ENCODE measurements at regions not wholly inside any gene's neighbourhood (a gene's known extent, or its start where the extent isn't known, plus 50 kb on each side); places are given as distances from the start of the nearest gene placed in this dataset.

GRCh38 chr2:120401275-120402066, 55.5 kb downstream of the INHBB start:
- FAIRE-seq (no peak), DNase-seq (ENCODE audit: insufficient read length, low spot score) (no peak)
- TF ChIP-seq SPI1 (IDR thresholded peaks at IDR 0.05; ENCODE audit: low read depth, low read length) (no peak), POLR2AphosphoS5 (IDR thresholded peaks at IDR 0.05; ENCODE audit: low read depth, low read length) (no peak), TAF1 (IDR thresholded peaks at IDR 0.05; ENCODE audit: low read depth, low read length) (no peak), PAX5 (IDR thresholded peaks at IDR 0.05; ENCODE audit: insufficient read depth, low read length, severe bottlenecking) (no peak), POLR2A (IDR thresholded peaks at IDR 0.05; ENCODE audit: low read depth, low read length) (no peak), POU2F2 (IDR thresholded peaks at IDR 0.05; ENCODE audit: low read depth, low read length) (no peak)

GRCh38 chr2:120402067-120402433, 56.1 kb downstream of the INHBB start:
- no peak for FAIRE-seq
- no peak for DNase-seq (ENCODE audit: insufficient read length, low spot score)
- TF ChIP-seq PAX5 (IDR thresholded peaks at IDR 0.05; ENCODE audit: insufficient read depth, low read length, severe bottlenecking) (no peak), POLR2A (IDR thresholded peaks at IDR 0.05; ENCODE audit: low read depth, low read length) (no peak), SPI1 (IDR thresholded peaks at IDR 0.05; ENCODE audit: low read depth, low read length) (no peak), POLR2AphosphoS5 (IDR thresholded peaks at IDR 0.05; ENCODE audit: low read depth, low read length) (no peak)

- TF ChIP-seq POU2F2 (IDR thresholded peaks at IDR 0.05; ENCODE audit: low read depth, low read length) (no peak), POLR2AphosphoS5 (IDR thresholded peaks at IDR 0.05; ENCODE audit: low read depth, low read length) (no peak), POLR2A (IDR thresholded peaks at IDR 0.05; ENCODE audit: low read depth, low read length) (no peak), PAX5 (IDR thresholded peaks at IDR 0.05; ENCODE audit: insufficient read depth, low read length, severe bottlenecking) (no peak), TAF1 (IDR thresholded peaks at IDR 0.05; ENCODE audit: low read depth, low read length) (no peak), SPI1 (IDR thresholded peaks at IDR 0.05; ENCODE audit: low read depth, low read length) (no peak)
- no peak for FAIRE-seq
- DNase-seq (ENCODE audit: insufficient read length, low spot score) = no peak
Observed at GRCh38 chr2:120402508-120402907, 56.6 kb downstream of the INHBB start.

GRCh38 chr2:120403261-120403660, 57.3 kb downstream of the INHBB start:
- no peak for TF ChIP-seq TAF1 (IDR thresholded peaks at IDR 0.05; ENCODE audit: low read depth, low read length)
- no peak for TF ChIP-seq POLR2AphosphoS5 (IDR thresholded peaks at IDR 0.05; ENCODE audit: low read depth, low read length)
- TF ChIP-seq POU2F2 (IDR thresholded peaks at IDR 0.05; ENCODE audit: low read depth, low read length) = no peak
- no peak for TF ChIP-seq SPI1 (IDR thresholded peaks at IDR 0.05; ENCODE audit: low read depth, low read length)
- no peak for TF ChIP-seq PAX5 (IDR thresholded peaks at IDR 0.05; ENCODE audit: insufficient read depth, low read length, severe bottlenecking)
- TF ChIP-seq POLR2A (IDR thresholded peaks at IDR 0.05; ENCODE audit: low read depth, low read length) = no peak
- DNase-seq (ENCODE audit: insufficient read length, low spot score) = no peak
- no peak for FAIRE-seq

- FAIRE-seq (no peak), DNase-seq (ENCODE audit: insufficient read length, low spot score) (no peak)
- TF ChIP-seq PAX5 (IDR thresholded peaks at IDR 0.05; ENCODE audit: insufficient read depth, low read length, severe bottlenecking) = no peak
- no peak for TF ChIP-seq SPI1 (IDR thresholded peaks at IDR 0.05; ENCODE audit: low read depth, low read length)
- no peak for TF ChIP-seq TAF1 (IDR thresholded peaks at IDR 0.05; ENCODE audit: low read depth, low read length)
- no peak for TF ChIP-seq POLR2AphosphoS5 (IDR thresholded peaks at IDR 0.05; ENCODE audit: low read depth, low read length)
Observed at GRCh38 chr2:120403676-120404075, 57.7 kb downstream of the INHBB start.

- FAIRE-seq (no peak), DNase-seq (ENCODE audit: insufficient read length, low spot score) (no peak)
- TF ChIP-seq TAF1 (IDR thresholded peaks at IDR 0.05; ENCODE audit: low read depth, low read length) (no peak), POLR2AphosphoS5 (IDR thresholded peaks at IDR 0.05; ENCODE audit: low read depth, low read length) (no peak), POU2F2 (IDR thresholded peaks at IDR 0.05; ENCODE audit: low read depth, low read length) (no peak), SPI1 (IDR thresholded peaks at IDR 0.05; ENCODE audit: low read depth, low read length) (no peak), PAX5 (IDR thresholded peaks at IDR 0.05; ENCODE audit: insufficient read depth, low read length, severe bottlenecking) (no peak), POLR2A (IDR thresholded peaks at IDR 0.05; ENCODE audit: low read depth, low read length) (no peak)
Observed at GRCh38 chr2:120404274-120404673, 58.3 kb downstream of the INHBB start.

GRCh38 chr2:120404941-120405758, 59.2 kb downstream of the INHBB start:
- no peak for TF ChIP-seq SPI1 (IDR thresholded peaks at IDR 0.05; ENCODE audit: low read depth, low read length)
- no peak for TF ChIP-seq POU2F2 (IDR thresholded peaks at IDR 0.05; ENCODE audit: low read depth, low read length)
- TF ChIP-seq POLR2AphosphoS5 (IDR thresholded peaks at IDR 0.05; ENCODE audit: low read depth, low read length) = no peak
- no peak for TF ChIP-seq POLR2A (IDR thresholded peaks at IDR 0.05; ENCODE audit: low read depth, low read length)
- no peak for TF ChIP-seq TAF1 (IDR thresholded peaks at IDR 0.05; ENCODE audit: low read depth, low read length)
- TF ChIP-seq PAX5 (IDR thresholded peaks at IDR 0.05; ENCODE audit: insufficient read depth, low read length, severe bottlenecking) = no peak
- no peak for FAIRE-seq
- no peak for DNase-seq (ENCODE audit: insufficient read length, low spot score)

- no peak for FAIRE-seq
- no peak for TF ChIP-seq POLR2A (IDR thresholded peaks at IDR 0.05; ENCODE audit: low read depth, low read length)
- TF ChIP-seq SPI1 (IDR thresholded peaks at IDR 0.05; ENCODE audit: low read depth, low read length) = no peak
Observed at GRCh38 chr2:120405759-120406099, 59.8 kb downstream of the INHBB start.

GRCh38 chr2:120406566-120406965, 60.6 kb downstream of the INHBB start:
- TF ChIP-seq SPI1 (IDR thresholded peaks at IDR 0.05; ENCODE audit: low read depth, low read length) (no peak), TAF1 (IDR thresholded peaks at IDR 0.05; ENCODE audit: low read depth, low read length) (no peak), POLR2AphosphoS5 (IDR thresholded peaks at IDR 0.05; ENCODE audit: low read depth, low read length) (no peak), POU2F2 (IDR thresholded peaks at IDR 0.05; ENCODE audit: low read depth, low read length) (no peak), PAX5 (IDR thresholded peaks at IDR 0.05; ENCODE audit: insufficient read depth, low read length, severe bottlenecking) (no peak), POLR2A (IDR thresholded peaks at IDR 0.05; ENCODE audit: low read depth, low read length) (no peak)
- FAIRE-seq = no peak

More at GRCh38 chr2:120405759-120406099, 59.8 kb downstream of the INHBB start:
- DNase-seq (ENCODE audit: insufficient read length, low spot score) = no peak

More at GRCh38 chr2:120406566-120406965, 60.6 kb downstream of the INHBB start:
- no peak for DNase-seq (ENCODE audit: insufficient read length, low spot score)

Measured in GM12891 (cell line).